ENCODE measurements at regions not wholly inside any gene's neighbourhood (a gene's known extent, or its start where the extent isn't known, plus 50 kb on each side); places are given as distances from the start of the nearest gene placed in this dataset.

DNA sequence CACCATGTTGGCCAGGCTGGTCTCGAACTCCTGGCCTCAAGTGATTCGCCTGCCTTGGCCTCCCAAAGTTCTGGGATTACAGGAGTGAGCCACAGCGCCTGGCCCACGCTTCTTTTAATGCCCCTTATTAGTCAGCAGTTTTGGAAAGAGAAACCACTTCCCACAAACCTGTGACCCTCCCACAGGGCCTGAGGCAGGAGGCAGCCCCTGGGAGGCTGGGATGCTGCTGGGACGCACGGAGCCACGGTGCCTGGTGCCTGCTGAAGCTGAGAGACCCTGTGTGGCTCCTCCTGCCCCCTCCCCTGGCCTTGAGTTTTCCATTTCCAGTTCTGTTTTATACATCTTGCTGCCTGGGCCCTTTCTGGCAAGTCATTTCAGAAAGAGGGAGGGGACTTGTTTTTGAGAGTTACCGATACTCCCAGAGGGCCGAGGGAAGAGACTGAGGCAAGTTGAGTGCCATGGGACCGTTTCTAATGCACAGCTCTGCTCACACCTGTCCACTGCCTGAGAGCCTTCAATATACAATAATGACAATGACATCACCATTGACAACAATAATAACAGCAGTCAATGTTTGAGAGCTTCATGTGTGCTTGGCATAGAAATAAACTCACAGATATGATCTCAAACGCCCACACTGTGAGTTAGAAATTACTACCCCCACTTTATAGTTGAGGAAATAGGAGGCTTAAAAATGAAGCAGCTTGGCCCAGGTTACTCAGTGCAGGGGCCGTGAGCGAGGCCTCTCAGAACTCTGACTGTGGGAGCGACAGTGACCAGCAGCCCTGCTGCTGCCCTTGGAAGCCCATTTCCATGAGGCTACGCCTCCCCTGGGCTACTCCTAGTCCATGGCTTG lies 78.1 kb upstream of the YWHAQ start:
- TF ChIP-seq, protein P1, sequence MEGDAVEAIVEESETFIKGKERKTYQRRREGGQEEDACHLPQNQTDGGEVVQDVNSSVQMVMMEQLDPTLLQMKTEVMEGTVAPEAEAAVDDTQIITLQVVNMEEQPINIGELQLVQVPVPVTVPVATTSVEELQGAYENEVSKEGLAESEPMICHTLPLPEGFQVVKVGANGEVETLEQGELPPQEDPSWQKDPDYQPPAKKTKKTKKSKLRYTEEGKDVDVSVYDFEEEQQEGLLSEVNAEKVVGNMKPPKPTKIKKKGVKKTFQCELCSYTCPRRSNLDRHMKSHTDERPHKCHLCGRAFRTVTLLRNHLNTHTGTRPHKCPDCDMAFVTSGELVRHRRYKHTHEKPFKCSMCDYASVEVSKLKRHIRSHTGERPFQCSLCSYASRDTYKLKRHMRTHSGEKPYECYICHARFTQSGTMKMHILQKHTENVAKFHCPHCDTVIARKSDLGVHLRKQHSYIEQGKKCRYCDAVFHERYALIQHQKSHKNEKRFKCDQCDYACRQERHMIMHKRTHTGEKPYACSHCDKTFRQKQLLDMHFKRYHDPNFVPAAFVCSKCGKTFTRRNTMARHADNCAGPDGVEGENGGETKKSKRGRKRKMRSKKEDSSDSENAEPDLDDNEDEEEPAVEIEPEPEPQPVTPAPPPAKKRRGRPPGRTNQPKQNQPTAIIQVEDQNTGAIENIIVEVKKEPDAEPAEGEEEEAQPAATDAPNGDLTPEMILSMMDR (IDR thresholded peaks at IDR 0.05) = no peak
- no peak for TF ChIP-seq POLR2A (IDR thresholded peaks at IDR 0.05)
